Astrocyte (in vitro differentiated cells and primary cell): ENCODE measurements at regions not wholly inside any gene's neighbourhood (a gene's known extent, or its start where the extent isn't known, plus 50 kb on each side); places are given as distances from the start of the nearest gene placed in this dataset.

Source experiments
- DNase-seq: peaks from one replicate; pipeline ENCODE4 v3.0.0-alpha.2; 2010; ENCODE audit warnings: low read depth
- FAIRE-seq: peaks from 2 replicates; lab custom pipeline; 2011; peaks lifted over from hg19 to GRCh38; lab: Jason Lieb, UNC
- H2AFZ ChIP-seq: 2 replicates; pipeline ENCODE4 v1.6.0; 2012; ENCODE audit warnings: low read depth, low read length, inconsistent platforms
- H3K27ac ChIP-seq: 2 replicates; pipeline ENCODE4 v1.5.1; 2011; ENCODE audit warnings: low read depth, low read length, inconsistent platforms
- H3K27me3 ChIP-seq: 2 replicates; pipeline ENCODE4 v1.6.0; 2011; ENCODE audit warnings: low read length, inconsistent platforms; ENCODE audit not compliant: insufficient read depth
- H3K36me3 ChIP-seq: 2 replicates; pipeline ENCODE4 v1.5.1; 2011; ENCODE audit warnings: low read length, inconsistent platforms; ENCODE audit not compliant: insufficient read depth
- H3K4me1 ChIP-seq: 2 replicates; pipeline ENCODE4 v1.5.1; 2011; ENCODE audit warnings: low read length, inconsistent platforms; ENCODE audit not compliant: insufficient read depth
- H3K4me2 ChIP-seq: 2 replicates; pipeline ENCODE4 v1.6.0; 2012; ENCODE audit warnings: low read length, inconsistent platforms
- H3K4me3 ChIP-seq: 2 replicates; pipeline ENCODE4 v1.5.1; 2011; ENCODE audit warnings: low read depth, mild to moderate bottlenecking, low read length, inconsistent platforms; ENCODE audit not compliant: insufficient read depth
- H3K79me2 ChIP-seq: 2 replicates; pipeline ENCODE4 v1.6.0; 2012; ENCODE audit warnings: mild to moderate bottlenecking, low read length, inconsistent platforms; ENCODE audit not compliant: insufficient read depth
- H3K9ac ChIP-seq: 2 replicates; pipeline ENCODE4 v1.6.0; 2012; ENCODE audit warnings: mild to moderate bottlenecking, low read length, inconsistent platforms
- H3K9me3 ChIP-seq: 2 replicates; pipeline ENCODE4 v1.5.1; 2012; ENCODE audit warnings: low read depth, mild to moderate bottlenecking, low read length, inconsistent platforms; ENCODE audit not compliant: insufficient read depth
- H4K20me1 ChIP-seq: 2 replicates; pipeline ENCODE4 v1.6.0; 2012; ENCODE audit warnings: low read length, inconsistent platforms; ENCODE audit not compliant: insufficient read depth
- H3K27ac Mint-ChIP-seq: one replicate; pipeline ENCODE4 v1.8.0; 2021; ENCODE audit warnings: mild to moderate bottlenecking, mixed read lengths; ENCODE audit not compliant: unreplicated experiment
- H3K27me3 Mint-ChIP-seq: one replicate; pipeline ENCODE4 v1.8.0; 2021; ENCODE audit warnings: low read depth, mixed read lengths; ENCODE audit not compliant: unreplicated experiment
- H3K36me3 Mint-ChIP-seq: one replicate; pipeline ENCODE4 v1.8.0; 2021; ENCODE audit warnings: low read depth, mixed read lengths; ENCODE audit not compliant: unreplicated experiment
- H3K4me1 Mint-ChIP-seq: one replicate; pipeline ENCODE4 v1.8.0; 2021; ENCODE audit warnings: low read depth, mixed read lengths; ENCODE audit not compliant: unreplicated experiment
- H3K4me3 Mint-ChIP-seq: one replicate; pipeline ENCODE4 v1.8.0; 2021; ENCODE audit warnings: mild to moderate bottlenecking, moderate library complexity, mixed read lengths; ENCODE audit not compliant: unreplicated experiment
- H3K9me3 Mint-ChIP-seq: one replicate; pipeline ENCODE4 v1.8.0; 2021; ENCODE audit warnings: mild to moderate bottlenecking, mixed read lengths; ENCODE audit not compliant: unreplicated experiment
- CTCF ChIP-seq: IDR thresholded peaks from 2 replicates; pipeline ENCODE4 v1.5.1; 2011; ENCODE audit warnings: low read depth, mild to moderate bottlenecking, inconsistent platforms, low read length, moderate library complexity; ENCODE audit not compliant: insufficient read depth
- EZH2 ChIP-seq: IDR thresholded peaks from 2 replicates; pipeline ENCODE4 v1.6.1; 2012; ENCODE audit warnings: mild to moderate bottlenecking, low read length, inconsistent platforms; ENCODE audit not compliant: insufficient read depth

GRCh38 chr11:130722401-130722800 lies 193.9 kb downstream of the SNX19 start:
- no peaks in the 10 kb centered on the region for H3K9me3 ChIP-seq
- H3K79me2 ChIP-seq, result no peaks in the 10 kb centered on the region
- no peak overlapping the region for H3K27ac ChIP-seq
- no peak for FAIRE-seq
- H3K4me2 ChIP-seq, result no peak overlapping the region
- no peak overlapping the region for H3K9ac ChIP-seq
- H3K4me3 ChIP-seq, result no peak overlapping the region
- H3K4me1 Mint-ChIP-seq, result peaks cover 36% of the 10 kb centered on the region
- no peaks in the 10 kb centered on the region for H3K27me3 ChIP-seq
- peaks cover 3% of the 10 kb centered on the region for H3K9me3 Mint-ChIP-seq
- TF ChIP-seq CTCF (no peak), EZH2 (no peak)
- no peak overlapping the region for H3K4me3 Mint-ChIP-seq
- DNase-seq, result no peak
- peaks cover 6% of the 10 kb centered on the region for H3K27me3 Mint-ChIP-seq
- H3K36me3 Mint-ChIP-seq, result no peaks in the 10 kb centered on the region
- H2AFZ ChIP-seq, result no peak overlapping the region
- peaks cover 47% of the 10 kb centered on the region for H3K4me1 ChIP-seq
- no peak overlapping the region for H3K27ac Mint-ChIP-seq
- no peaks in the 10 kb centered on the region for H4K20me1 ChIP-seq
- H3K36me3 ChIP-seq, result no peaks in the 10 kb centered on the region

GRCh38 chr11:130725421-130726233 lies 190.7 kb downstream of the SNX19 start:
- Histone ChIP-seq H3K4me3 (no peak overlapping the region), H3K4me2 (peak overlapping the region; percentile 75), H4K20me1 (no peaks in the 10 kb centered on the region), H3K36me3 (no peaks in the 10 kb centered on the region), H3K79me2 (no peaks in the 10 kb centered on the region), H3K4me1 (peaks cover 31% of the 10 kb centered on the region), H3K9ac (no peak overlapping the region), H3K27me3 (no peaks in the 10 kb centered on the region), H3K9me3 (no peaks in the 10 kb centered on the region), H3K27ac (peak overlapping the region; percentile 10), H2AFZ (peak overlapping the region; percentile 26)
- Mint-ChIP-seq H3K4me3 (no peak overlapping the region), H3K9me3 (peaks cover 13% of the 10 kb centered on the region), H3K36me3 (no peaks in the 10 kb centered on the region), H3K4me1 (peaks cover 30% of the 10 kb centered on the region), H3K27ac (no peak overlapping the region), H3K27me3 (peaks cover 7% of the 10 kb centered on the region)
- no peak for FAIRE-seq
- TF ChIP-seq EZH2, result no peak
- no peak for TF ChIP-seq CTCF
- DNase-seq, result peak; percentile 60
